ENCODE measurements at regions not wholly inside any gene's neighbourhood (a gene's known extent, or its start where the extent isn't known, plus 50 kb on each side); places are given as distances from the start of the nearest gene placed in this dataset.

GRCh38 chr7:46003161-46003560 lies 82.1 kb upstream of the IGFBP3 start:
- POLR2A ChIA-PET, result no interaction called here
- no peak for TF ChIP-seq CTCF (IDR thresholded peaks at IDR 0.05; ENCODE audit: insufficient read depth, low read depth, low read length)

GRCh38 chr7:46000513-46000912 lies 79.4 kb upstream of the IGFBP3 start:
- CTCF ChIA-PET, result interaction anchor here (0.9 kb wide), 1 partner anchor 24 kb away, joined by 4 read pairs; no protein-coding TSS in a partner anchor

More at GRCh38 chr7:46003161-46003560, 82.1 kb upstream of the IGFBP3 start:
- no peaks in the 10 kb centered on the region for H3K36me3 ChIP-seq (ENCODE audit: control insufficient read depth, insufficient read depth, low read length)
- no peaks in the 10 kb centered on the region for H3K27me3 ChIP-seq (ENCODE audit: control insufficient read depth, insufficient read depth, low read length)
- DNase-seq (ENCODE audit: low read depth), result no peak
- no peak overlapping the region for H3K4me3 ChIP-seq (ENCODE audit: low read depth, low read length)
- CTCF ChIA-PET, result no interaction called here

GRCh38 chr7:45999541-45999940 lies 78.5 kb upstream of the IGFBP3 start:
- Histone ChIP-seq H3K4me3 (ENCODE audit: low read depth, low read length) (no peak overlapping the region), H3K36me3 (ENCODE audit: control insufficient read depth, insufficient read depth, low read length) (no peaks in the 10 kb centered on the region), H3K27me3 (ENCODE audit: control insufficient read depth, insufficient read depth, low read length) (no peaks in the 10 kb centered on the region)
- TF ChIP-seq CTCF (IDR thresholded peaks at IDR 0.05; ENCODE audit: insufficient read depth, low read depth, low read length), result no peak
- CTCF ChIA-PET, result interaction anchor here (0.9 kb wide), 1 partner anchor 25 kb away, joined by 4 read pairs; no protein-coding TSS in a partner anchor
- POLR2A ChIA-PET, result no interaction called here
- no peak for DNase-seq (ENCODE audit: low read depth)

More at GRCh38 chr7:46000513-46000912, 79.4 kb upstream of the IGFBP3 start:
- no peak for DNase-seq (ENCODE audit: low read depth)
- no peaks in the 10 kb centered on the region for H3K36me3 ChIP-seq (ENCODE audit: control insufficient read depth, insufficient read depth, low read length)
- H3K27me3 ChIP-seq (ENCODE audit: control insufficient read depth, insufficient read depth, low read length), result no peaks in the 10 kb centered on the region
- POLR2A ChIA-PET, result no interaction called here
- H3K4me3 ChIP-seq (ENCODE audit: low read depth, low read length), result no peak overlapping the region
- TF ChIP-seq CTCF (IDR thresholded peaks at IDR 0.05; ENCODE audit: insufficient read depth, low read depth, low read length), result no peak

GRCh38 chr7:45998506-45998905 lies 77.4 kb upstream of the IGFBP3 start:
- no peak for DNase-seq (ENCODE audit: low read depth)
- ChIA-PET CTCF (interaction anchor here (0.9 kb wide), 1 partner anchor 75 kb away, joined by 4 read pairs; no protein-coding TSS in a partner anchor), POLR2A (no interaction called here)
- no peak overlapping the region for H3K4me3 ChIP-seq (ENCODE audit: low read depth, low read length)
- no peaks in the 10 kb centered on the region for H3K27me3 ChIP-seq (ENCODE audit: control insufficient read depth, insufficient read depth, low read length)
- TF ChIP-seq CTCF (IDR thresholded peaks at IDR 0.05; ENCODE audit: insufficient read depth, low read depth, low read length), result no peak
- no peaks in the 10 kb centered on the region for H3K36me3 ChIP-seq (ENCODE audit: control insufficient read depth, insufficient read depth, low read length)

- ChIA-PET POLR2A (no interaction called here), CTCF (interaction anchor here (0.6 to 1.1 kb wide), 3 partner anchors 12 to 1185 kb away, joined by 3 read pairs; no protein-coding TSS in a partner anchor)
- Histone ChIP-seq H3K36me3 (ENCODE audit: control insufficient read depth, insufficient read depth, low read length) (no peaks in the 10 kb centered on the region), H3K4me3 (ENCODE audit: low read depth, low read length) (no peak overlapping the region), H3K27me3 (ENCODE audit: control insufficient read depth, insufficient read depth, low read length) (no peaks in the 10 kb centered on the region)
- no peak for DNase-seq (ENCODE audit: low read depth)
- TF ChIP-seq CTCF (IDR thresholded peaks at IDR 0.05; ENCODE audit: insufficient read depth, low read depth, low read length), result no peak
Observed at GRCh38 chr7:45993621-45994020, 72.5 kb upstream of the IGFBP3 start.
